ENCODE measurements at regions not wholly inside any gene's neighbourhood (a gene's known extent, or its start where the extent isn't known, plus 50 kb on each side); places are given as distances from the start of the nearest gene placed in this dataset.

GRCh38 chr16:54475019-54475601 is 188.5 kb upstream of the IRX3 start:
- no peak for DNase-seq
- Histone ChIP-seq H3K27ac (no peak overlapping the region), H3K27me3 (no peaks in the 10 kb centered on the region), H3K36me3 (no peaks in the 10 kb centered on the region), H3K4me3 (no peak overlapping the region), H3K9me3 (no peaks in the 10 kb centered on the region), H3K4me1 (ENCODE audit: insufficient read depth) (peaks cover 1% of the 10 kb centered on the region)
- TF ChIP-seq EP300 (IDR thresholded peaks at IDR 0.05) (no peak), CTCF (IDR thresholded peaks at IDR 0.05) (no peak), POLR2A (IDR thresholded peaks at IDR 0.05) (no peak)
- intact Hi-C loops (cut with DNase I) = no loop called here
- 6 to 16% (median 7%) methylated on average over 5 of the region's 5 CpGs for WGBS, 3 donors

GRCh38 chr16:54473226-54473993 is 186.8 kb upstream of the IRX3 start:
- intact Hi-C loops (cut with DNase I) = no loop called here
- Histone ChIP-seq H3K36me3 (no peaks in the 10 kb centered on the region), H3K27me3 (no peaks in the 10 kb centered on the region), H3K27ac (no peak overlapping the region), H3K4me3 (no peak overlapping the region), H3K4me1 (ENCODE audit: insufficient read depth) (peaks cover 1% of the 10 kb centered on the region), H3K9me3 (no peaks in the 10 kb centered on the region)
- no peak for DNase-seq
- WGBS, 3 donors = 30 to 52% (median 35%) methylated on average over 8 of the region's 8 CpGs
- TF ChIP-seq CTCF (IDR thresholded peaks at IDR 0.05) (no peak), EP300 (IDR thresholded peaks at IDR 0.05) (no peak), POLR2A (IDR thresholded peaks at IDR 0.05) (no peak)

- 58 to 64% (median 58%) methylated on average over 2 of the region's 2 CpGs for WGBS, 3 donors
- intact Hi-C loops (cut with DNase I) = no loop called here
- Histone ChIP-seq H3K4me3 (no peak overlapping the region), H3K4me1 (ENCODE audit: insufficient read depth) (no peaks in the 10 kb centered on the region), H3K27ac (no peak overlapping the region), H3K36me3 (no peaks in the 10 kb centered on the region), H3K9me3 (no peaks in the 10 kb centered on the region), H3K27me3 (no peaks in the 10 kb centered on the region)
- DNase-seq = no peak
- TF ChIP-seq CTCF (IDR thresholded peaks at IDR 0.05) (no peak), POLR2A (IDR thresholded peaks at IDR 0.05) (no peak), EP300 (IDR thresholded peaks at IDR 0.05) (no peak)
These were observed 180.8 kb upstream of the IRX3 start for GRCh38 chr16:54467398-54467797.

- Histone ChIP-seq H3K36me3 (no peaks in the 10 kb centered on the region), H3K4me1 (ENCODE audit: insufficient read depth) (no peaks in the 10 kb centered on the region), H3K27ac (no peak overlapping the region), H3K4me3 (no peak overlapping the region), H3K27me3 (no peaks in the 10 kb centered on the region), H3K9me3 (no peaks in the 10 kb centered on the region)
- DNase-seq = no peak
- WGBS, 3 donors = 91 to 95% (median 95%) methylated on average over 3 of the region's 3 CpGs
- TF ChIP-seq EP300 (IDR thresholded peaks at IDR 0.05) (no peak), POLR2A (IDR thresholded peaks at IDR 0.05) (no peak), CTCF (IDR thresholded peaks at IDR 0.05) (no peak)
- intact Hi-C loops (cut with DNase I) = no loop called here
These were observed 179.6 kb upstream of the IRX3 start for GRCh38 chr16:54466233-54466632.

Data from ovary (tissue), 7 donors.